B cell (primary cell): ENCODE measurements at regions not wholly inside any gene's neighbourhood (a gene's known extent, or its start where the extent isn't known, plus 50 kb on each side); places are given as distances from the start of the nearest gene placed in this dataset.
"Not testable (repeated sequence)": the region's sequence is repeated elsewhere in the genome, so short reads cannot be mapped to it uniquely, and the experiment has no call there.

Experiments
- ATAC-seq: fragments of 200-7000 bp; cut with Tn5 transposase; one replicate; pipeline ENCODE4 v1.10.0; 2021; ENCODE audit warnings: low read depth, mild to moderate bottlenecking, moderate number of reproducible peaks, moderate library complexity
- CTCF ChIA-PET: fragments of 350-600 bp; sonication (Branson Sonifier 250); formaldehyde crosslinking; loops from one replicate; lab custom pipeline; 2021; ENCODE audit warnings: antibody characterized with exemption, inconsistent platforms; lab: Charles Lee
- POLR2A ChIA-PET: fragments of 350-600 bp; sonication (Branson Sonifier 250); formaldehyde crosslinking; loops from one replicate; lab custom pipeline; 2021; ENCODE audit warnings: antibody characterized with exemption; lab: Charles Lee
- DNase-seq: peaks from one replicate; pipeline ENCODE4 v3.0.0; 2013
- H2AFZ ChIP-seq: 2 replicates; pipeline ENCODE4 v1.6.1; 2012; ENCODE audit warnings: mild to moderate bottlenecking, low read depth, low read length; ENCODE audit not compliant: insufficient read depth, poor library complexity, severe bottlenecking
- H3K27ac ChIP-seq, 2 donors: 1 replicate in 1 of 2; 2 replicates in 1 of 2; pipeline ENCODE4 v1.5.1; 2012 to 2013; ENCODE audit warnings: low read length in 2 of 2, mild to moderate bottlenecking in 2 of 2, moderate library complexity in 1 of 2
- H3K27me3 ChIP-seq, 4 experiments: fragments of 200-600 bp in 1 of 4; sonication (generic) in 1 of 4; replicated peaks in 1 of 4; 1 replicate in 2 of 4; 2 replicates in 2 of 4; pipeline versions ENCODE4 v1.6.1 to v1.7.0; 2013 to 2016; ENCODE audit warnings: low read length in 3 of 4, mild to moderate bottlenecking in 2 of 4, mixed read lengths in 1 of 4, moderate library complexity in 1 of 4; ENCODE audit not compliant: insufficient read depth in 4 of 4, control insufficient read depth in 3 of 4; ENCODE audit errors: control extremely low read depth in 1 of 4
- H3K36me3 ChIP-seq, 2 experiments: replicated peaks in 1 of 2; 1 replicate in 1 of 2; 2 replicates in 1 of 2; pipeline versions ENCODE4 v1.6.1 to v1.7.1; 2013; ENCODE audit warnings: low read length in 1 of 2; ENCODE audit not compliant: insufficient read depth in 2 of 2, control insufficient read depth in 1 of 2; ENCODE audit errors: control extremely low read depth in 1 of 2, extremely low read depth in 1 of 2
- H3K4me1 ChIP-seq, 2 donors: fragments of 200-600 bp in 1 of 2; sonication (generic) in 1 of 2; 1 replicate in 1 of 2; 2 replicates in 1 of 2; pipeline versions ENCODE4 v1.5.1 to v1.6.1; 2013 to 2017; ENCODE audit warnings: low read length in 2 of 2; ENCODE audit not compliant: control insufficient read depth in 2 of 2, insufficient read depth in 2 of 2
- H3K4me2 ChIP-seq: replicated peaks from 2 replicates; pipeline ENCODE3; 2012; ENCODE audit warnings: mild to moderate bottlenecking, low read depth, low read length; ENCODE audit not compliant: poor library complexity, severe bottlenecking
- H3K4me3 ChIP-seq, 5 experiments: fragments of 200-600 bp in 1 of 5; sonication (generic) in 1 of 5; 1 replicate in 3 of 5; 2 replicates in 2 of 5; pipeline versions ENCODE4 v1.5.1 to v1.7.0; 2011 to 2016; ENCODE audit warnings: low read length in 4 of 5, mild to moderate bottlenecking in 4 of 5, low read depth in 2 of 5, control low read depth in 1 of 5, moderate library complexity in 1 of 5; ENCODE audit not compliant: insufficient read depth in 1 of 5; ENCODE audit errors: control extremely low read depth in 1 of 5, extremely low read depth in 1 of 5
- H3K79me2 ChIP-seq: fragments of 200-600 bp; sonication (generic); one replicate; pipeline ENCODE4 v1.6.0; 2016; ENCODE audit warnings: low read length; ENCODE audit not compliant: control insufficient read depth, insufficient read depth
- H3K9ac ChIP-seq: fragments of 200-600 bp; sonication (generic); 2 replicates; pipeline ENCODE4 v1.6.1; 2017; ENCODE audit warnings: mild to moderate bottlenecking, low read length, moderate library complexity
- H3K9me3 ChIP-seq, 3 donors: one replicate each; pipeline versions ENCODE4 v1.6.1 to v1.7.1; 2013; ENCODE audit warnings: low read length in 2 of 3; ENCODE audit not compliant: control insufficient read depth in 2 of 3, insufficient read depth in 1 of 3; ENCODE audit errors: control extremely low read depth in 1 of 3
- H4K20me1 ChIP-seq: 2 replicates; pipeline ENCODE4 v1.6.0; 2012; ENCODE audit warnings: mild to moderate bottlenecking, low read length; ENCODE audit not compliant: insufficient read depth, control insufficient read depth, poor library complexity, severe bottlenecking
- H3K27ac Mint-ChIP-seq: one replicate; pipeline ENCODE4 v1.8.0; 2021; ENCODE audit warnings: mixed read lengths
- H3K27me3 Mint-ChIP-seq: one replicate; pipeline ENCODE4 v1.8.0; 2021; ENCODE audit warnings: mixed read lengths
- H3K4me1 Mint-ChIP-seq: one replicate; pipeline ENCODE4 v1.8.0; 2021; ENCODE audit warnings: mixed read lengths
- H3K4me3 Mint-ChIP-seq: one replicate; pipeline ENCODE4 v1.8.0; 2021; ENCODE audit warnings: mixed read lengths
- H3K9me3 Mint-ChIP-seq: one replicate; pipeline ENCODE4 v1.8.0; 2022; ENCODE audit warnings: mixed read lengths; ENCODE audit not compliant: insufficient read depth
- EZH2 ChIP-seq: IDR thresholded peaks from 2 replicates; pipeline ENCODE4 v1.6.1; 2012; ENCODE audit warnings: borderline replicate concordance, low read depth, mild to moderate bottlenecking, moderate library complexity, low read length; ENCODE audit not compliant: insufficient read depth, poor library complexity, severe bottlenecking
- WGBS: methylation state at CpG from one replicate; pipeline ENCODE4 v1.1.5; 2013; ENCODE audit warnings: missing lambda C conversion rate; ENCODE audit not compliant: insufficient coverage; 5-methylcytosine and 5-hydroxymethylcytosine counted together
- intact Hi-C: fragments of 100-400 bp; cut with micrococcal nuclease; formaldehyde crosslinking; loops from one replicate; pipeline ENCODE4 v1.10.0; 2022
- TF ChIP-seq, protein P1 (sequence below): fragments of 200-600 bp; IDR thresholded peaks from one replicate; pipeline ENCODE4 v1.8.0; 2022; ENCODE audit warnings: antibody characterized with exemption, mild to moderate bottlenecking

DNA sequence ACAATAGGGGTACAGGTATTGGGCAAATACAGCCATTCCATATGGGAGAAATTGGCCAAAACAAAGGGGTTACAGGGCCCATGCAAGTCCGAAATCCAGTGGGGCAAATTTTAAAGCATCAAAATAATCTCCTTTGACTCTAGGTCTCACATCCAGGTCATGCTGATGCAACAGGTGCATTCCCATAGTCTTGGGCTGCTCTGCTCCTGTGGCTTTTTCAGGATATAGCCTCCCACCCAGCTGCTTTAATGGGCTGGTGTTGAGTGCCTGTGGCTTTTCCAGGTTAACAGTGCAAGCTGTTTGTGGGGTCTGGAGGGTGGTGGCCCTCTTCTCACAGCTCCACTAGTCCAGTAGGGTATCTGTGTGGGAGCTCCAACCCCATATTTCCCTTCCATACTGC, 607.1 kb downstream of the MEI4 start:
- no peaks in the 10 kb centered on the region for H3K27me3 ChIP-seq
- intact Hi-C loops = no loop called here
- TF ChIP-seq, protein P1, sequence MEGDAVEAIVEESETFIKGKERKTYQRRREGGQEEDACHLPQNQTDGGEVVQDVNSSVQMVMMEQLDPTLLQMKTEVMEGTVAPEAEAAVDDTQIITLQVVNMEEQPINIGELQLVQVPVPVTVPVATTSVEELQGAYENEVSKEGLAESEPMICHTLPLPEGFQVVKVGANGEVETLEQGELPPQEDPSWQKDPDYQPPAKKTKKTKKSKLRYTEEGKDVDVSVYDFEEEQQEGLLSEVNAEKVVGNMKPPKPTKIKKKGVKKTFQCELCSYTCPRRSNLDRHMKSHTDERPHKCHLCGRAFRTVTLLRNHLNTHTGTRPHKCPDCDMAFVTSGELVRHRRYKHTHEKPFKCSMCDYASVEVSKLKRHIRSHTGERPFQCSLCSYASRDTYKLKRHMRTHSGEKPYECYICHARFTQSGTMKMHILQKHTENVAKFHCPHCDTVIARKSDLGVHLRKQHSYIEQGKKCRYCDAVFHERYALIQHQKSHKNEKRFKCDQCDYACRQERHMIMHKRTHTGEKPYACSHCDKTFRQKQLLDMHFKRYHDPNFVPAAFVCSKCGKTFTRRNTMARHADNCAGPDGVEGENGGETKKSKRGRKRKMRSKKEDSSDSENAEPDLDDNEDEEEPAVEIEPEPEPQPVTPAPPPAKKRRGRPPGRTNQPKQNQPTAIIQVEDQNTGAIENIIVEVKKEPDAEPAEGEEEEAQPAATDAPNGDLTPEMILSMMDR = no peak
- no peak for TF ChIP-seq EZH2
- Mint-ChIP-seq H3K4me3 (no peak overlapping the region), H3K27ac (no peak overlapping the region), H3K9me3 (peaks cover 7% of the 10 kb centered on the region), H3K27me3 (no peaks in the 10 kb centered on the region), H3K4me1 (no peaks in the 10 kb centered on the region)
- no peak overlapping the region for H3K4me3 ChIP-seq
- H4K20me1 ChIP-seq = no peaks in the 10 kb centered on the region
- no peak overlapping the region for H3K27ac ChIP-seq
- ATAC-seq = no peak
- peaks cover 0 to 6% (median 0%) of the 10 kb centered on the region in 3 donors for H3K9me3 ChIP-seq
- H3K9ac ChIP-seq = no peak overlapping the region
- 88% methylated on average over 1 of the region's 1 CpG for WGBS
- no peaks in the 10 kb centered on the region for H3K36me3 ChIP-seq
- H2AFZ ChIP-seq = no peak overlapping the region
- H3K79me2 ChIP-seq = no peaks in the 10 kb centered on the region
- no peak for DNase-seq
- CTCF ChIA-PET = no interaction called here
- POLR2A ChIA-PET = no interaction called here
- H3K4me1 ChIP-seq = no peaks in the 10 kb centered on the region
- H3K4me2 ChIP-seq = no peak overlapping the region

GRCh38 chr6:78260427-78260826, 606.9 kb upstream of the IRAK1BP1 start:
- H3K4me3 Mint-ChIP-seq, H3K4me1 ChIP-seq, H3K27me3 Mint-ChIP-seq, H3K27me3 ChIP-seq, H3K4me3 ChIP-seq, H3K27ac Mint-ChIP-seq, H3K79me2 ChIP-seq, H3K4me2 ChIP-seq, H3K4me1 Mint-ChIP-seq, H3K36me3 ChIP-seq, intact Hi-C loops, H3K9me3 Mint-ChIP-seq, ATAC-seq, CTCF ChIA-PET, H3K9me3 ChIP-seq, H2AFZ ChIP-seq, POLR2A ChIA-PET, H3K27ac ChIP-seq, H3K9ac ChIP-seq, H4K20me1 ChIP-seq, DNase-seq: not testable (repeated sequence)
- 64% methylated on average over 3 of the region's 3 CpGs for WGBS
